Astrocyte of the spinal cord (primary cell): ENCODE measurements at regions not wholly inside any gene's neighbourhood (a gene's known extent, or its start where the extent isn't known, plus 50 kb on each side); places are given as distances from the start of the nearest gene placed in this dataset.

Source experiments
- DNase-seq: peaks from one replicate; pipeline ENCODE4 v3.0.0; 2011; ENCODE audit warnings: low read depth, low spot score
- H3K4me3 ChIP-seq: 2 replicates; pipeline ENCODE4 v1.5.1; 2011; ENCODE audit warnings: low read depth, mild to moderate bottlenecking, low read length, moderate library complexity
- in situ Hi-C: cut with HindIII; loops from 2 replicates; pipeline ENCODE4 v1.10.0; 2017; ENCODE audit warnings: low sequenced_read_pairs
- TF ChIP-seq, protein P1 (sequence below): IDR thresholded peaks from 2 replicates; pipeline ENCODE4 v1.5.1; 2012; ENCODE audit warnings: low read depth, mild to moderate bottlenecking, low read length, inconsistent platforms

DNA sequence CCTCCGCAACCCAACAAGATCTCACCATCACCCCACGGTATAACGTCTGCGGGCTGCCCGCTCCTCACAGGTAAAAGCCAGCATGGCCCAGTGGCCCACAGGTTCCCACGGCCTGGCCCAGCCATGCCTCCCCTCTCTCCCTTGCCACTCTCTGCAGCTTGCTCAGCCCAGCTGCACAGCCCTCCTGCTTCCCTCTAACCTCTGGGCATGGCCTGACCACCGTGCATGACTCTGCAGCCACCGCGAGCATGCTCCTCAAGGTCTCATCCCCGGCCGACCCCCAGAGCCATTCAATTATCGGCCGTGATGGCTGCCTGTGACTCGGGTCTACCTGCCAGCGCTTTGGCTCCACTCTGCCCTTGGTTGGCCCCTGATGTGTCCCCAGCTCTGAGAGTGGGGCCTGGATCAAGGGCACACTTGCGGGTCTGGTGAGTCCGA lies 185.5 kb downstream of the CTTN start:
- DNase-seq: no peak
- no peak overlapping the region for H3K4me3 ChIP-seq
- in situ Hi-C loops: no loop called here
- TF ChIP-seq, protein P1, sequence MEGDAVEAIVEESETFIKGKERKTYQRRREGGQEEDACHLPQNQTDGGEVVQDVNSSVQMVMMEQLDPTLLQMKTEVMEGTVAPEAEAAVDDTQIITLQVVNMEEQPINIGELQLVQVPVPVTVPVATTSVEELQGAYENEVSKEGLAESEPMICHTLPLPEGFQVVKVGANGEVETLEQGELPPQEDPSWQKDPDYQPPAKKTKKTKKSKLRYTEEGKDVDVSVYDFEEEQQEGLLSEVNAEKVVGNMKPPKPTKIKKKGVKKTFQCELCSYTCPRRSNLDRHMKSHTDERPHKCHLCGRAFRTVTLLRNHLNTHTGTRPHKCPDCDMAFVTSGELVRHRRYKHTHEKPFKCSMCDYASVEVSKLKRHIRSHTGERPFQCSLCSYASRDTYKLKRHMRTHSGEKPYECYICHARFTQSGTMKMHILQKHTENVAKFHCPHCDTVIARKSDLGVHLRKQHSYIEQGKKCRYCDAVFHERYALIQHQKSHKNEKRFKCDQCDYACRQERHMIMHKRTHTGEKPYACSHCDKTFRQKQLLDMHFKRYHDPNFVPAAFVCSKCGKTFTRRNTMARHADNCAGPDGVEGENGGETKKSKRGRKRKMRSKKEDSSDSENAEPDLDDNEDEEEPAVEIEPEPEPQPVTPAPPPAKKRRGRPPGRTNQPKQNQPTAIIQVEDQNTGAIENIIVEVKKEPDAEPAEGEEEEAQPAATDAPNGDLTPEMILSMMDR: no peak

DNA sequence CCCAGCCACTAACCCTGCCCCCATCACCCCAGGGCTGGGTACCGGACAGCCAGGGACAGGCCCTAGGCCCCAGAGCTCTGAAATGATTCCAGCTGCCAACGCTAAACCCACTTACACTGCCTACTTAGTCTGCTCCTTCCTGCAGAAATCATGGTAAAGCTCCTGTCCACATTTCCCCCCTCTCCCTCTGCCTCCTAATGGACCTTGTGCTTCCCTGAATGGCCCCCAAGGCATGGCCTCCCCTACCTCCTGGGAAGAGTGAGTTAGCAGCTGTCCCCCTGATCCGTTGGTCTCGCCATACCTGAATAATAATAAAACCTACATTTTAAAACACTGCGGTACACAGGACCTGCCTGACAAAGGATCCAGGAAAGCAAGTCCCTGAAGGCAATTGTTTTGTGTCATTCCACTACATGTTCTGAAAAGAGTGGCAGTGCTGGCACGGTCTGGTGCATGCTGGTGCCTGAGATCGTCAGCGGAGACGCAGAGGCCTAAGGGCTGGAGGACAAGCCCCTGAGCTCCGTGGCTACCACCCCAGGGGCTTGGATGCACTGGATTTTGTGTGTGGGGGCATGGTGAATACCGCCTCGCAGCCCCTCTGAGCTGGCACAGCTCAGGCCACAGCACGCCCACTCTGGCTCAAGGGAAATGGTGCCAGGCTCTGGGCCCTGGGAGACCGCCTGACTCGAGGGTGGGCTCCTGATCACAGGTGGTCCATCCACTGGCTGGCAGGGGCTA lies 186.3 kb downstream of the CTTN start:
- TF ChIP-seq, protein P1: no peak
- in situ Hi-C loops: no loop called here
- no peak for DNase-seq
- no peak overlapping the region for H3K4me3 ChIP-seq

DNA sequence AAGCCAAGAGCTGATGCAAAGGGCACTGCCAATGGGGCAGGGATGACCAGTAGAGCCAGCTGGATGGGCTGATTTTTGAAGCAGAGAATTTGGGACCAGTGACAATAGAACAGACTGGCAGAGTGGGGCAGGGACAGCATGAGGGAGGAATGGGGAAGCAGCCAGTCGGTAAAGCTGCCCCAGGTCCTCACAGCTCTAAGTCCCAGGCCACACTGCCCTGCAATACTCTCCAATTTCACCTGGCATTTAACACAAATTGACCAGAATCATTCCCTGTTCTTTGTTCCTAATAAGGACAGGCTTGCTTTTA lies 186.9 kb downstream of the CTTN start:
- TF ChIP-seq, protein P1: no peak
- in situ Hi-C loops: no loop called here
- H3K4me3 ChIP-seq: no peak overlapping the region
- no peak for DNase-seq

DNA sequence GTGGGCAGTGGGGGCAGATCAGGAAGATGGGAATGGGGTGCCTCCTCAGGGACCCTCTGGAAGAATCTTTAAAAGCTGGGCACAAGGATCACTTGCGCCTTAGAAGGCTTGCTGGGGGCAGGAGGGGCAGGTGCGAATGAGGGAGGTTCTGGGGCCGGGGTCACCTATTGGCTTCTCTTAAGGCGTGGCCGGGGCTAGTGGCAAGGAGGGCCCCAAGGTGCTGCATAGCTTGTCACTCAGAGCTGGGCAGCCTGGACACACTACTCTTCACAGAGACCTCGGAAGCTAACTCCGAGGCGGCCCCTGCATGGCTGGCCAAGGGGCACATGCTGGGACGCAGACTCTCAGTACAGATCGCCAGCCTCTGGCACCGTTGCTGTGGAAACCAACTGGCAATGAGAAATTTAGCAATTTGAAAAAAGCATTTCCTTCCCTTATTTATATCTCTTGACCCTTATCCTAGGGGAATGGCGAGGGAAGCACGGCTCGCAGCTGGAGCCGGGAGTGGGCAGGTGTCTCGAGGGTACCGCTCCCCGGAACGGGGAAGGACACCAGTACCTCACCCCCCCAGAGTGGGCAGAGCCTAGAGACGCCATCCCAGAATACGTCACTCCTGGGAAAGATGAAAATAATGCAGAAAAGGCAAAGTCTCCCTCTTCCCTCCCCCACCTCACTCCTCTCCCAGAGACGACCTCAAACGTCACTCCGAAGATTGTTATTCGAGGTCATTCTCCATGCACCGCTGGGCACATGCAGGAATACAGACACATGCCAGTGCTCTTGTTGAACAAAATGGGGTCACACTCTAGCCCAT lies 188.1 kb downstream of the CTTN start:
- in situ Hi-C loops: no loop called here
- TF ChIP-seq, protein P1: no peak
- H3K4me3 ChIP-seq: no peak overlapping the region
- no peak for DNase-seq

DNA sequence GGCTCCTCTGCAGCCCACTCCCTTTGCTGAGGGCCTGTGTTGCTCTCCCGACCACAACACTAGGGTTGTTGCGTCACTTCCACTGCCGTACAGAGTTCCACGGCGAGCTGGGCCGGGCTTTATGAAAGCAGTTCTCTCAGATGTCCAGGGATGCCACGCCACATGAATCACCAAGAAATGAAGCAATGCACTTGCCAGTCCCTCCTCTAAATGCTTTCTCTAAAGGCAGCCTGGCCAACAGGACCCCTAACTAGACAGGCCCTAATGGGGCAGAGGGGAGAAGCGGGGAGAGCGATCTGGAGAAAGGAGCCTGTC lies 188.7 kb downstream of the CTTN start:
- DNase-seq: no peak
- no peak overlapping the region for H3K4me3 ChIP-seq
- TF ChIP-seq, protein P1: no peak
- in situ Hi-C loops: no loop called here

DNA sequence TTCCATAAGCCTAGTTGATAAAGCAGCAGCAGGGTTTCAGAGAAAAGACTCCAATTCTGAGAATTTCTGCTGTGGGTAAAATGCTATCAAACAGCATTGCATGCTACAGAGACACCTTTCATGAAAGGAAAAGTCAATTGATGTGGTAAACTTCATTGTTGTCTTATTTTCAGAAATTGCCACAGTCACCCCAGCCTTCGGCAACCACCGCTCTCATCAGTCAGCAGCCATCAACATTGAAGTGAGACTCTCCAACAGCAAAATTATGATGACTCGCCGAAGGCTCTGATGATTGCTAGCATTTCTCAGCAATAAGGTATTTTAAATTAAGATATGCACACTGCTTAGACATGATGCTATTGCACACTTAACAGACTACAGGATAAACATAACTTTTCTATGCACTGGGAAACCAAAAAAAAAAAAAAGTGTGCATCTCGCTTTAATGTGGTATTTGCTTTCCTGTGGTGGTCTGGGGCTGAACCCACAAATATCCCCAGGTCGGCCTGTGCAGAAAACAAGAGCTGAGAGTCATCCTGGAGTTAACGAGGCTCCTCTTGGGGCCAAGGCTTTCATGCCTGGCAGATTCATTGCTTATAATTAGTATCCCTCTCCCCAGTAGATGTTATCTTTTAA lies 192.1 kb downstream of the CTTN start:
- H3K4me3 ChIP-seq: no peak overlapping the region
- TF ChIP-seq, protein P1: no peak
- DNase-seq: no peak
- in situ Hi-C loops: no loop called here
